ENCODE measurements at regions not wholly inside any gene's neighbourhood (a gene's known extent, or its start where the extent isn't known, plus 50 kb on each side); places are given as distances from the start of the nearest gene placed in this dataset.
A peak's percentile ranks its signal among the peaks of the same experiment; 100 is the strongest.

DNA sequence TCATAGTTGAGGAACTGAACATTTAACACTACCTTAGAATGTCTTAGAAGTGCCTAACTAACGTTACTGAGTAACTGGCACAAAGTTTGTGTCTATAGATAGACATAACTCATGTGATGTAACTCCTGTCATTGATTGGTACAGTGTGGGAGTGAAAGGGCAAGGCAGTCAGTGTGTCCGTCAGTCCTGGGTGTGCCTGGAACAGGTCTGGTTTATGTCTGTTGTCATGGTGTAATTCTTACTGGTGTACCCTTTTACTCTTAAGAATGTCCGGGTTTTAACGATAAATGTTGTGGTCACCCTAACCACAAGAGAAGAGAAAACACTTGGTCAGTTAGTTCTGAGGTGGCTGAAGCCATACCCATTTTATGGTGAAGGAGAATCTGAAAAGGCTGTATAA lies 93.1 kb upstream of the ESX1 start (continued):
- TF ChIP-seq, protein P1, sequence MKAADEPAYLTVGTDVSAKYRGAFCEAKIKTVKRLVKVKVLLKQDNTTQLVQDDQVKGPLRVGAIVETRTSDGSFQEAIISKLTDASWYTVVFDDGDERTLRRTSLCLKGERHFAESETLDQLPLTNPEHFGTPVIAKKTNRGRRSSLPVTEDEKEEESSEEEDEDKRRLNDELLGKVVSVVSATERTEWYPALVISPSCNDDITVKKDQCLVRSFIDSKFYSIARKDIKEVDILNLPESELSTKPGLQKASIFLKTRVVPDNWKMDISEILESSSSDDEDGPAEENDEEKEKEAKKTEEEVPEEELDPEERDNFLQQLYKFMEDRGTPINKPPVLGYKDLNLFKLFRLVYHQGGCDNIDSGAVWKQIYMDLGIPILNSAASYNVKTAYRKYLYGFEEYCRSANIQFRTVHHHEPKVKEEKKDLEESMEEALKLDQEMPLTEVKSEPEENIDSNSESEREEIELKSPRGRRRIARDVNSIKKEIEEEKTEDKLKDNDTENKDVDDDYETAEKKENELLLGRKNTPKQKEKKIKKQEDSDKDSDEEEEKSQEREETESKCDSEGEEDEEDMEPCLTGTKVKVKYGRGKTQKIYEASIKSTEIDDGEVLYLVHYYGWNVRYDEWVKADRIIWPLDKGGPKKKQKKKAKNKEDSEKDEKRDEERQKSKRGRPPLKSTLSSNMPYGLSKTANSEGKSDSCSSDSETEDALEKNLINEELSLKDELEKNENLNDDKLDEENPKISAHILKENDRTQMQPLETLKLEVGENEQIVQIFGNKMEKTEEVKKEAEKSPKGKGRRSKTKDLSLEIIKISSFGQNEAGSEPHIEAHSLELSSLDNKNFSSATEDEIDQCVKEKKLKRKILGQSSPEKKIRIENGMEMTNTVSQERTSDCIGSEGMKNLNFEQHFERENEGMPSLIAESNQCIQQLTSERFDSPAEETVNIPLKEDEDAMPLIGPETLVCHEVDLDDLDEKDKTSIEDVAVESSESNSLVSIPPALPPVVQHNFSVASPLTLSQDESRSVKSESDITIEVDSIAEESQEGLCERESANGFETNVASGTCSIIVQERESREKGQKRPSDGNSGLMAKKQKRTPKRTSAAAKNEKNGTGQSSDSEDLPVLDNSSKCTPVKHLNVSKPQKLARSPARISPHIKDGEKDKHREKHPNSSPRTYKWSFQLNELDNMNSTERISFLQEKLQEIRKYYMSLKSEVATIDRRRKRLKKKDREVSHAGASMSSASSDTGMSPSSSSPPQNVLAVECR (CRISPR knock-in tag; IDR thresholded peaks at IDR 0.05; ENCODE audit: borderline replicate concordance): no peak
- TF ChIP-seq ZNF569 (CRISPR knock-in tag; IDR thresholded peaks at IDR 0.05; ENCODE audit: borderline replicate concordance) (no peak), HNRNPH1 (optimal IDR thresholded peaks at IDR 0.05; ENCODE audit: low read depth, low read length) (no peak), ZNF44 (CRISPR knock-in tag; IDR thresholded peaks at IDR 0.05) (no peak)
- TF ChIP-seq, protein P2, sequence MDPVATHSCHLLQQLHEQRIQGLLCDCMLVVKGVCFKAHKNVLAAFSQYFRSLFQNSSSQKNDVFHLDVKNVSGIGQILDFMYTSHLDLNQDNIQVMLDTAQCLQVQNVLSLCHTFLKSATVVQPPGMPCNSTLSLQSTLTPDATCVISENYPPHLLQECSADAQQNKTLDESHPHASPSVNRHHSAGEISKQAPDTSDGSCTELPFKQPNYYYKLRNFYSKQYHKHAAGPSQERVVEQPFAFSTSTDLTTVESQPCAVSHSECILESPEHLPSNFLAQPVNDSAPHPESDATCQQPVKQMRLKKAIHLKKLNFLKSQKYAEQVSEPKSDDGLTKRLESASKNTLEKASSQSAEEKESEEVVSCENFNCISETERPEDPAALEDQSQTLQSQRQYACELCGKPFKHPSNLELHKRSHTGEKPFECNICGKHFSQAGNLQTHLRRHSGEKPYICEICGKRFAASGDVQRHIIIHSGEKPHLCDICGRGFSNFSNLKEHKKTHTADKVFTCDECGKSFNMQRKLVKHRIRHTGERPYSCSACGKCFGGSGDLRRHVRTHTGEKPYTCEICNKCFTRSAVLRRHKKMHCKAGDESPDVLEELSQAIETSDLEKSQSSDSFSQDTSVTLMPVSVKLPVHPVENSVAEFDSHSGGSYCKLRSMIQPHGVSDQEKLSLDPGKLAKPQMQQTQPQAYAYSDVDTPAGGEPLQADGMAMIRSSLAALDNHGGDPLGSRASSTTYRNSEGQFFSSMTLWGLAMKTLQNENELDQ (CRISPR knock-in tag; IDR thresholded peaks at IDR 0.05; ENCODE audit: borderline replicate concordance): no peak

DNA sequence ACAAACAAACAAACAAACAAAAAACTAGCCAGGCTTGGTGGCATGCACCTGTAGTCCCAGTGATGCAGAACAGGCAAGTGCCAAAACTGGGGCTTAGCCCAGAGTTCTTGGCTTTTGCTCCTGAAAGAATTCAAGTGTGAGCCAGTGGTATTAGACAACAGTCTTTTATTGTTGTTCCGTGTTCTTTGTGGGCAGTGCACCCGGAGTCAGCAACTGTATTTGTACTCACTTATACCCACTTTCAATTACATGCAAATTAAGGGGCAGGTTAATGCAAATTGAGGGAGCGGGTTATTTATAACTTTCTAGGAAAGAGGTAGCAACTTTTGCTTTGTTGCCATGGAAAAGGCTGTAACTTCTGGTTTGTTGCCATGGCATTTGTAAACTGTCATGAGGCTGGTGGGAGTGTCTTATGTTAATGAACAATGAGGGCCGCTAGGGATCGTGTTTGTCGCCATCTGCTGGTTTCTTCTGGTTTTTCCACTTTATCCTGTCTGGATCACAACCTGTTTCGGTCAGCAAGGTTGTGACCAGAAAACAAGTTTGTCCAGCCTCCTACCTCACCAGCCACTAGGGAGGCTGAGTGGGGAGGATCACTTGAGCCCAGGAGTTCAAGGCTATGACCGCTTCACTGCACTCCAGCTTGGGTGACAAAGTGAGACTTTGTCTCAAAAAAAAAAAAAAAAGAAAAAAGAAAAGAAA lies 88.8 kb upstream of the ESX1 start:
- H3K27ac ChIP-seq (ENCODE audit: extremely low read length, insufficient read depth, low read length): no peak overlapping the region
- TF ChIP-seq ZFP36L1 (CRISPR knock-in tag; IDR thresholded peaks at IDR 0.05) (no peak), ZNF496 (CRISPR knock-in tag; IDR thresholded peaks at IDR 0.05; ENCODE audit: insufficient replicate concordance) (no peak), ZNF713 (CRISPR knock-in tag; IDR thresholded peaks at IDR 0.05) (no peak), TBX3 (IDR thresholded peaks at IDR 0.05; ENCODE audit: borderline replicate concordance) (no peak), SSRP1 (CRISPR knock-in tag; IDR thresholded peaks at IDR 0.05) (no peak), ATF7 (IDR thresholded peaks at IDR 0.05) (no peak), ATF7 (CRISPR knock-in tag; IDR thresholded peaks at IDR 0.05) (no peak)
- TF ChIP-seq, protein P3, sequence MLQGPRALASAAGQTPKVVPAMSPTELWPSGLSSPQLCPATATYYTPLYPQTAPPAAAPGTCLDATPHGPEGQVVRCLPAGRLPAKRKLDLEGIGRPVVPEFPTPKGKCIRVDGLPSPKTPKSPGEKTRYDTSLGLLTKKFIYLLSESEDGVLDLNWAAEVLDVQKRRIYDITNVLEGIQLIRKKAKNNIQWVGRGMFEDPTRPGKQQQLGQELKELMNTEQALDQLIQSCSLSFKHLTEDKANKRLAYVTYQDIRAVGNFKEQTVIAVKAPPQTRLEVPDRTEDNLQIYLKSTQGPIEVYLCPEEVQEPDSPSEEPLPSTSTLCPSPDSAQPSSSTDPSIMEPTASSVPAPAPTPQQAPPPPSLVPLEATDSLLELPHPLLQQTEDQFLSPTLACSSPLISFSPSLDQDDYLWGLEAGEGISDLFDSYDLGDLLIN (CRISPR knock-in tag; IDR thresholded peaks at IDR 0.05; ENCODE audit: borderline replicate concordance): no peak
- TF ChIP-seq, protein P4, sequence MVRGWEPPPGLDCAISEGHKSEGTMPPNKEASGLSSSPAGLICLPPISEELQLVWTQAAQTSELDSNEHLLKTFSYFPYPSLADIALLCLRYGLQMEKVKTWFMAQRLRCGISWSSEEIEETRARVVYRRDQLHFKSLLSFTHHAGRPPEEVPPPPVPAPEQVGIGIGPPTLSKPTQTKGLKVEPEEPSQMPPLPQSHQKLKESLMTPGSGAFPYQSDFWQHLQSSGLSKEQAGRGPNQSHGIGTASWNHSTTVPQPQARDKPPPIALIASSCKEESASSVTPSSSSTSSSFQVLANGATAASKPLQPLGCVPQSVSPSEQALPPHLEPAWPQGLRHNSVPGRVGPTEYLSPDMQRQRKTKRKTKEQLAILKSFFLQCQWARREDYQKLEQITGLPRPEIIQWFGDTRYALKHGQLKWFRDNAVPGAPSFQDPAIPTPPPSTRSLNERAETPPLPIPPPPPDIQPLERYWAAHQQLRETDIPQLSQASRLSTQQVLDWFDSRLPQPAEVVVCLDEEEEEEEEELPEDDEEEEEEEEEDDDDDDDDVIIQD (CRISPR knock-in tag; IDR thresholded peaks at IDR 0.05; ENCODE audit: low read depth): no peak

More for the DNA sequence above, 88.8 kb upstream of the ESX1 start:
- H3K9me3 ChIP-seq (ENCODE audit: low read length): no peaks in the 10 kb centered on the region
- H3K79me2 ChIP-seq (ENCODE audit: insufficient read depth, low read length): no peaks in the 10 kb centered on the region
- H3K9ac ChIP-seq (ENCODE audit: insufficient read depth, low read depth, low read length): no peak overlapping the region
- intact Hi-C loops (cut with micrococcal nuclease; ENCODE audit: unreplicated experiment): no loop called here
- H3K27me3 ChIP-seq (ENCODE audit: control insufficient read depth in 1 of 2, insufficient read depth in 2 of 2, low read length in 2 of 2): no peaks in the 10 kb centered on the region
- H3K4me3 ChIP-seq (replicated peaks in 1 of 3; ENCODE audit: insufficient read depth in 1 of 3, low read depth in 2 of 3, low read length in 3 of 3): no peak overlapping the region
- CTCF ChIA-PET (ENCODE audit: low intra/inter-chr PET ratio, low total read pairs): no interaction called here
- POLR2A ChIA-PET: no interaction called here
- H3K36me3 ChIP-seq (replicated peaks in 1 of 2; ENCODE audit: control insufficient read depth in 1 of 2, insufficient read depth in 2 of 2, low read length in 2 of 2): no peaks in the 10 kb centered on the region
- H3K4me2 ChIP-seq (ENCODE audit: low read depth, low read length): no peak overlapping the region
- ATAC-seq (peak; percentile 81), FAIRE-seq (peak; percentile 70), DNase-seq (ENCODE audit: low spot score) (peak; percentile 49)
- H4K20me1 ChIP-seq (ENCODE audit: insufficient read depth, low read length): no peaks in the 10 kb centered on the region
- no peak overlapping the region for H2AFZ ChIP-seq (ENCODE audit: low read length)
- H3K4me1 ChIP-seq (ENCODE audit: insufficient read depth, low read length): no peaks in the 10 kb centered on the region
- in situ Hi-C loops (cut with HindIII; ENCODE audit: extremely low pct_ligation_motif_present, low pct_unique_long_range_greater_than_20kb): no loop called here
- BruUV-seq (replicated peaks): no TSS peak
- 11% methylated on average over 8 of the region's 8 CpGs for WGBS (ENCODE audit: low lambda C conversion rate)
